ENCODE measurements at regions not wholly inside any gene's neighbourhood (a gene's known extent, or its start where the extent isn't known, plus 50 kb on each side); places are given as distances from the start of the nearest gene placed in this dataset.

DNA sequence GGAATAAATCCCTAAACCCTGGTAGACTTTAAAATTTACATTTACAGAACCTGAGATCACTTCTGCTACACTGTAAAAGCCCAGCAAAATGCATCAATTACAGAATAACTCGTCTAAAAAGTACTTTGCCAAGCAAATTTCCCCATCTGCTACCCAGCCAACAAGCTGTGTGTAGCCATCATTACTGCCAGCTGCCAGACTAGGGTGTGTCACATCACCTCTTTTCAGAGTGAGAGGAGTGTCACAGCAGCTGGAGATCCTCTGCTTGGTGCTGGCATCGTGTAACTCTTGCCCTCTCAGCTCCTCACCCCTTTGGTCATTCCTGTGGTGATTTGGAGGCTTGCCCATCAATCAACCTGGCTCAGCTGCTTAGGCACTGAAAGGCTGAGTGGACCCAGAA lies 340.4 kb upstream of the MMADHC start:
- Histone ChIP-seq H3K9ac (replicated peaks; ENCODE audit: extremely low read depth, insufficient read depth, low read length) (no peak overlapping the region), H3K9me1 (replicated peaks; ENCODE audit: control insufficient read depth, extremely low read depth, insufficient read depth, low read length) (no peaks in the 10 kb centered on the region), H4K20me1 (replicated peaks; ENCODE audit: control insufficient read depth, extremely low read depth, insufficient read depth, low read length) (no peaks in the 10 kb centered on the region), H3K4me1 (ENCODE audit: control insufficient read depth, extremely low read depth, insufficient read depth, low read length) (no peaks in the 10 kb centered on the region), H3K79me2 (ENCODE audit: control insufficient read depth, insufficient read depth, low read length) (no peaks in the 10 kb centered on the region), H3K9me3 (replicated peaks; ENCODE audit: control insufficient read depth, insufficient read depth, low read length) (no peaks in the 10 kb centered on the region), H3K36me3 (ENCODE audit: control insufficient read depth in 2 of 2, extremely low read depth in 1 of 2, insufficient read depth in 2 of 2, low read length in 2 of 2) (no peaks in the 10 kb centered on the region), H3K27me3 (ENCODE audit: control insufficient read depth in 2 of 2, insufficient read depth in 2 of 2, low read length in 2 of 2) (no peaks in the 10 kb centered on the region), H3K4me2 (ENCODE audit: insufficient read depth, low read length) (no peak overlapping the region), H3K27ac (ENCODE audit: insufficient read depth, low read depth, low read length) (no peak overlapping the region), H3K4me3 (replicated peaks in 1 of 3; ENCODE audit: insufficient read depth in 1 of 3, low read depth in 1 of 3, low read length in 3 of 3) (no peak overlapping the region), H2AFZ (ENCODE audit: low read depth, low read length) (no peak overlapping the region)
- FAIRE-seq (no peak), DNase-seq (ENCODE audit: low read depth, low spot score) (no peak)
- dilution Hi-C loops (cut with MboI; ENCODE audit: extremely low pct_ligation_motif_present, low sequenced_read_pairs): no loop called here
- no TSS peak for BruUV-seq (replicated peaks)
- intact Hi-C loops (cut with micrococcal nuclease): no loop called here
- ChIA-PET POLR2A (no interaction called here), CTCF (no interaction called here)
- TF ChIP-seq POLR2A (IDR thresholded peaks at IDR 0.05; ENCODE audit: low read depth, low read length): no peak
- no peak for TF ChIP-seq MAX (IDR thresholded peaks at IDR 0.05; ENCODE audit: insufficient read depth, insufficient read length)
- no peak for TF ChIP-seq CTCF (IDR thresholded peaks at IDR 0.05; ENCODE audit: extremely low read depth in 1 of 2, insufficient read depth in 1 of 2, low read depth in 1 of 2, low read length in 2 of 2)
- TF ChIP-seq MYC (IDR thresholded peaks at IDR 0.05; ENCODE audit: low read depth, low read length): no peak
- no peak for TF ChIP-seq GATA2 (IDR thresholded peaks at IDR 0.05; ENCODE audit: insufficient read depth, insufficient read length, low read depth, low read length)

DNA sequence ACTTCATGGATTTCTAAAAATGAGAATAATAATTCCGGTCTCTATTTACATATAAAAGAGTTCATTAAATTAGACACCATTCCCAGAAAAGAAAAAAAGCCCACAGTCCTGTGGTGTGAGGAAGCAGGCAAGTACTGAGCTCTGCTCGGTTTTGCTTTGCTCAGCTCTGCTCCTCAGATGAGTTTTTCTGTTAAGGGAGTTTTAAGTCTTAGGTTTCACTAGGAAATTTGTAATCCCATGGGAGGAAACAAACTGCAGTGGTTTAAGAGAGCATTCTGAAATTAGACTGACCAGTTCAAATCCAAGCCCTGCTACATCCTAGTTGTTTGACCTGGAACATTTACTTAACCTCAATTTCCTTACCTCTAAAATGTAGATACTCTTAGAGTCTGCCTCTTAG lies 338.6 kb upstream of the MMADHC start:
- FAIRE-seq: no peak

More for the DNA sequence above, 338.6 kb upstream of the MMADHC start:
- intact Hi-C loops (cut with micrococcal nuclease) (no loop called here), dilution Hi-C loops (cut with MboI; ENCODE audit: extremely low pct_ligation_motif_present, low sequenced_read_pairs) (no loop called here)
- H3K9ac ChIP-seq (replicated peaks; ENCODE audit: extremely low read depth, insufficient read depth, low read length): no peak overlapping the region
- H3K4me1 ChIP-seq (ENCODE audit: control insufficient read depth, extremely low read depth, insufficient read depth, low read length): no peaks in the 10 kb centered on the region
- POLR2A ChIA-PET: no interaction called here
- BruUV-seq (replicated peaks): no TSS peak
- TF ChIP-seq MYC (IDR thresholded peaks at IDR 0.05; ENCODE audit: low read depth, low read length) (no peak), FOS (IDR thresholded peaks at IDR 0.05; ENCODE audit: borderline replicate concordance, insufficient read depth, low read length) (no peak), CTCF (IDR thresholded peaks at IDR 0.05; ENCODE audit: extremely low read depth in 1 of 2, insufficient read depth in 1 of 2, low read depth in 1 of 2, low read length in 2 of 2) (no peak), POLR2A (IDR thresholded peaks at IDR 0.05; ENCODE audit: low read depth, low read length) (no peak), JUN (IDR thresholded peaks at IDR 0.05; ENCODE audit: borderline replicate concordance, insufficient read depth, insufficient read length, low read depth) (no peak), POLR2AphosphoS5 (IDR thresholded peaks at IDR 0.05; ENCODE audit: insufficient read depth, low read depth, low read length) (no peak), EZH2 (IDR thresholded peaks at IDR 0.05; ENCODE audit: borderline replicate concordance, low read depth, low read length, severe bottlenecking) (no peak), GATA2 (IDR thresholded peaks at IDR 0.05; ENCODE audit: insufficient read depth, insufficient read length, low read depth, low read length) (no peak), MAX (IDR thresholded peaks at IDR 0.05; ENCODE audit: insufficient read depth, insufficient read length) (no peak)
- H3K79me2 ChIP-seq (ENCODE audit: control insufficient read depth, insufficient read depth, low read length): no peaks in the 10 kb centered on the region
- H3K36me3 ChIP-seq (ENCODE audit: control insufficient read depth in 2 of 2, extremely low read depth in 1 of 2, insufficient read depth in 2 of 2, low read length in 2 of 2): no peaks in the 10 kb centered on the region
- H3K9me3 ChIP-seq (replicated peaks; ENCODE audit: control insufficient read depth, insufficient read depth, low read length): no peaks in the 10 kb centered on the region
- H4K20me1 ChIP-seq (replicated peaks; ENCODE audit: control insufficient read depth, extremely low read depth, insufficient read depth, low read length): no peaks in the 10 kb centered on the region
- H3K4me3 ChIP-seq (replicated peaks in 1 of 3; ENCODE audit: insufficient read depth in 1 of 3, low read depth in 1 of 3, low read length in 3 of 3): no peak overlapping the region
- H3K9me1 ChIP-seq (replicated peaks; ENCODE audit: control insufficient read depth, extremely low read depth, insufficient read depth, low read length): no peaks in the 10 kb centered on the region
- no peak overlapping the region for H2AFZ ChIP-seq (ENCODE audit: low read depth, low read length)
- CTCF ChIA-PET: interaction anchor here (0.8 to 1.0 kb wide), 2 partner anchors 9 to 20 kb away, joined by 3 read pairs; no protein-coding TSS in a partner anchor
- H3K27ac ChIP-seq (ENCODE audit: insufficient read depth, low read depth, low read length): no peak overlapping the region
- H3K4me2 ChIP-seq (ENCODE audit: insufficient read depth, low read length): no peak overlapping the region
- DNase-seq (ENCODE audit: low read depth, low spot score): no peak
- no peaks in the 10 kb centered on the region for H3K27me3 ChIP-seq (ENCODE audit: control insufficient read depth in 2 of 2, insufficient read depth in 2 of 2, low read length in 2 of 2)
